NCI-H2107 treated with DMSO at 0.1 percent for 48 hours (cell line): ENCODE measurements at regions not wholly inside any gene's neighbourhood (a gene's known extent, or its start where the extent isn't known, plus 50 kb on each side); places are given as distances from the start of the nearest gene placed in this dataset.

Experiments used
- DNase-seq: peaks from one replicate; lab custom pipeline; 2025; ENCODE audit not compliant: unreplicated experiment; lab: John Stamatoyannopoulos, UW

GRCh38 chr3:74564560-74564959 lies 49.9 kb downstream of the CNTN3 start:
- no peak for DNase-seq

- DNase-seq: no peak
Measured at GRCh38 chr3:74562558-74563269, 51.7 kb downstream of the CNTN3 start.

- DNase-seq: no peak
Measured at GRCh38 chr3:74561881-74562280, 52.6 kb downstream of the CNTN3 start.

- no peak for DNase-seq
Measured at GRCh38 chr3:74559261-74559660, 55.2 kb downstream of the CNTN3 start.

- no peak for DNase-seq
Measured at GRCh38 chr3:74550686-74551085, 63.8 kb downstream of the CNTN3 start.

- no peak for DNase-seq
Measured at GRCh38 chr3:74546426-74546825, 68.0 kb downstream of the CNTN3 start.

- DNase-seq: no peak
Measured at GRCh38 chr3:74542441-74542840, 72.0 kb downstream of the CNTN3 start.

- no peak for DNase-seq
Measured at GRCh38 chr3:74539876-74540275, 74.6 kb downstream of the CNTN3 start.

GRCh38 chr3:74538669-74539068 lies 75.8 kb downstream of the CNTN3 start:
- no peak for DNase-seq

GRCh38 chr3:74537857-74538256 lies 76.6 kb downstream of the CNTN3 start:
- no peak for DNase-seq

- no peak for DNase-seq
Measured at GRCh38 chr3:74537164-74537563, 77.3 kb downstream of the CNTN3 start.

- no peak for DNase-seq
Measured at GRCh38 chr3:74535281-74535680, 79.2 kb downstream of the CNTN3 start.

- DNase-seq: no peak
Measured at GRCh38 chr3:74534611-74535010, 79.8 kb downstream of the CNTN3 start.

- DNase-seq: no peak
Measured at GRCh38 chr3:74532446-74532845, 82.0 kb downstream of the CNTN3 start.

- DNase-seq: no peak
Measured at GRCh38 chr3:74531491-74531890, 83.0 kb downstream of the CNTN3 start.

GRCh38 chr3:74529145-74529544 lies 85.3 kb downstream of the CNTN3 start:
- no peak for DNase-seq

GRCh38 chr3:74527566-74527965 lies 86.9 kb downstream of the CNTN3 start:
- no peak for DNase-seq

GRCh38 chr3:74523811-74524210 lies 90.6 kb downstream of the CNTN3 start:
- DNase-seq: no peak

GRCh38 chr3:74520895-74521294 lies 93.6 kb downstream of the CNTN3 start:
- no peak for DNase-seq

GRCh38 chr3:74518610-74519009 lies 95.8 kb downstream of the CNTN3 start:
- no peak for DNase-seq

- no peak for DNase-seq
Measured at GRCh38 chr3:74516019-74516418, 98.4 kb downstream of the CNTN3 start.

GRCh38 chr3:74515451-74515850 lies 99.0 kb downstream of the CNTN3 start:
- no peak for DNase-seq

GRCh38 chr3:74511078-74511477 lies 103.4 kb downstream of the CNTN3 start:
- DNase-seq: no peak
